SK-N-SH treated with all-trans-retinoic acid at 6 μM for 48 hours (cell line): ENCODE measurements at regions not wholly inside any gene's neighbourhood (a gene's known extent, or its start where the extent isn't known, plus 50 kb on each side); places are given as distances from the start of the nearest gene placed in this dataset.

Experiments used
- BACH2 ChIP-seq: fragments of 250-450 bp; sonication (Bioruptor Pico); IDR thresholded peaks from 2 replicates; pipeline ENCODE4 v1.9.0; 2021; ENCODE audit warnings: mild to moderate bottlenecking, borderline replicate concordance
- CREB5 ChIP-seq: fragments of 250-450 bp; sonication (Bioruptor Pico); IDR thresholded peaks from 2 replicates; pipeline ENCODE4 v1.5.1; 2020; ENCODE audit warnings: low read depth, mild to moderate bottlenecking, moderate library complexity
- CSDC2 ChIP-seq: fragments of 250-450 bp; sonication (Bioruptor Pico); IDR thresholded peaks from 2 replicates; pipeline ENCODE4 v1.5.0; 2020; ENCODE audit warnings: mild to moderate bottlenecking, moderate library complexity
- ESRRG ChIP-seq: fragments of 250-450 bp; sonication (Bioruptor Pico); IDR thresholded peaks from 2 replicates; pipeline ENCODE4 v1.6.1; 2021; ENCODE audit warnings: mild to moderate bottlenecking
- OSR1 ChIP-seq: fragments of 250-450 bp; sonication (Bioruptor Pico); IDR thresholded peaks from 2 replicates; pipeline ENCODE4 v1.8.0; 2022; ENCODE audit warnings: moderate library complexity, mild to moderate bottlenecking, inconsistent platforms
- PATZ1 ChIP-seq: fragments of 250-450 bp; sonication (Bioruptor Pico); IDR thresholded peaks from 2 replicates; pipeline ENCODE4 v1.8.0; 2020; ENCODE audit warnings: mild to moderate bottlenecking, moderate library complexity, borderline replicate concordance
- RARB ChIP-seq: fragments of 250-450 bp; sonication (Bioruptor Pico); IDR thresholded peaks from 2 replicates; pipeline ENCODE4 v1.8.0; 2021; ENCODE audit warnings: mild to moderate bottlenecking, moderate library complexity
- TCF4 ChIP-seq: fragments of 250-450 bp; sonication (Bioruptor Pico); IDR thresholded peaks from 2 replicates; pipeline ENCODE4 v1.8.0; 2021; ENCODE audit warnings: mild to moderate bottlenecking, moderate library complexity, borderline replicate concordance
- TOX ChIP-seq: fragments of 250-450 bp; sonication (Bioruptor Pico); IDR thresholded peaks from 2 replicates; pipeline ENCODE4 v1.8.0; 2021; ENCODE audit warnings: mild to moderate bottlenecking, moderate library complexity, borderline replicate concordance
- TSHZ2 ChIP-seq: fragments of 250-450 bp; sonication (Bioruptor Pico); IDR thresholded peaks from 2 replicates; pipeline ENCODE4 v1.5.0; 2020; ENCODE audit warnings: mild to moderate bottlenecking, moderate library complexity
- ZC3H10 ChIP-seq: fragments of 250-450 bp; sonication (Bioruptor Pico); IDR thresholded peaks from 2 replicates; pipeline ENCODE4 v1.5.1; 2021; ENCODE audit warnings: mild to moderate bottlenecking, moderate library complexity
- ZFP3 ChIP-seq: fragments of 250-450 bp; sonication (Bioruptor Pico); IDR thresholded peaks from 2 replicates; pipeline ENCODE4 v1.5.0; 2020; ENCODE audit warnings: mild to moderate bottlenecking, moderate library complexity
- ZFP30 ChIP-seq: fragments of 450-650 bp; formaldehyde crosslinking; IDR thresholded peaks from 2 replicates; pipeline ENCODE4 v1.5.0; 2022; ENCODE audit warnings: mild to moderate bottlenecking, moderate library complexity

- TF ChIP-seq RARB (no peak), ZC3H10 (no peak), BACH2 (no peak), ZFP3 (no peak), TOX (CRISPR knock-in tag) (no peak), TSHZ2 (CRISPR knock-in tag) (no peak), PATZ1 (CRISPR knock-in tag) (no peak), CSDC2 (CRISPR knock-in tag) (no peak), TCF4 (no peak), CREB5 (CRISPR knock-in tag) (no peak), OSR1 (CRISPR knock-in tag) (no peak), ZFP30 (CRISPR knock-in tag) (no peak), ESRRG (no peak)
Observed at GRCh38 chr1:84749427-84749826, 59.2 kb upstream of the SSX2IP start.
